ENCODE measurements at regions not wholly inside any gene's neighbourhood (a gene's known extent, or its start where the extent isn't known, plus 50 kb on each side); places are given as distances from the start of the nearest gene placed in this dataset.

GRCh38 chr10:4382811-4383210 lies 443.2 kb upstream of the AKR1E2 start:
- Mint-ChIP-seq H3K4me1 (ENCODE audit: unreplicated experiment) (peaks cover 36% of the 10 kb centered on the region), H3K4me3 (ENCODE audit: unreplicated experiment) (no peak overlapping the region), H3K36me3 (ENCODE audit: unreplicated experiment) (no peaks in the 10 kb centered on the region), H3K27me3 (ENCODE audit: unreplicated experiment) (no peaks in the 10 kb centered on the region), H3K9me3 (ENCODE audit: unreplicated experiment) (no peaks in the 10 kb centered on the region), H3K27ac (ENCODE audit: unreplicated experiment) (peak overlapping the region; percentile 29)
- no peak for TF ChIP-seq CTCF (IDR thresholded peaks at IDR 0.05)
- no peak for DNase-seq (ENCODE audit: extremely low spot score, unreplicated experiment)

GRCh38 chr10:4373612-4374011 lies 452.4 kb upstream of the AKR1E2 start:
- Mint-ChIP-seq H3K27me3 (ENCODE audit: unreplicated experiment) (no peaks in the 10 kb centered on the region), H3K27ac (ENCODE audit: unreplicated experiment) (peak overlapping the region; percentile 20), H3K4me1 (ENCODE audit: unreplicated experiment) (peaks cover 41% of the 10 kb centered on the region), H3K36me3 (ENCODE audit: unreplicated experiment) (peaks cover 3% of the 10 kb centered on the region), H3K9me3 (ENCODE audit: unreplicated experiment) (peaks cover 7% of the 10 kb centered on the region), H3K4me3 (ENCODE audit: unreplicated experiment) (no peak overlapping the region)
- no peak for TF ChIP-seq CTCF (IDR thresholded peaks at IDR 0.05)
- DNase-seq (ENCODE audit: extremely low spot score, unreplicated experiment) = no peak

GRCh38 chr10:4373098-4373497 lies 452.9 kb upstream of the AKR1E2 start:
- DNase-seq (ENCODE audit: extremely low spot score, unreplicated experiment) = no peak

GRCh38 chr10:4372601-4373000 lies 453.4 kb upstream of the AKR1E2 start:
- Mint-ChIP-seq H3K9me3 (ENCODE audit: unreplicated experiment) (peaks cover 10% of the 10 kb centered on the region), H3K36me3 (ENCODE audit: unreplicated experiment) (peaks cover 6% of the 10 kb centered on the region), H3K4me1 (ENCODE audit: unreplicated experiment) (peaks cover 41% of the 10 kb centered on the region), H3K27ac (ENCODE audit: unreplicated experiment) (peak overlapping the region; percentile 86), H3K27me3 (ENCODE audit: unreplicated experiment) (no peaks in the 10 kb centered on the region), H3K4me3 (ENCODE audit: unreplicated experiment) (peak overlapping the region; percentile 0)
- TF ChIP-seq CTCF (IDR thresholded peaks at IDR 0.05) = no peak
- DNase-seq (ENCODE audit: extremely low spot score, unreplicated experiment) = no peak

More at GRCh38 chr10:4373098-4373497, 452.9 kb upstream of the AKR1E2 start:
- Mint-ChIP-seq H3K27me3 (ENCODE audit: unreplicated experiment) (no peaks in the 10 kb centered on the region), H3K4me1 (ENCODE audit: unreplicated experiment) (peaks cover 41% of the 10 kb centered on the region), H3K27ac (ENCODE audit: unreplicated experiment) (peak overlapping the region; percentile 86), H3K36me3 (ENCODE audit: unreplicated experiment) (peaks cover 6% of the 10 kb centered on the region), H3K9me3 (ENCODE audit: unreplicated experiment) (peaks cover 10% of the 10 kb centered on the region), H3K4me3 (ENCODE audit: unreplicated experiment) (no peak overlapping the region)
- TF ChIP-seq CTCF (IDR thresholded peaks at IDR 0.05) = no peak

- Mint-ChIP-seq H3K27me3 (ENCODE audit: unreplicated experiment) (no peaks in the 10 kb centered on the region), H3K4me3 (ENCODE audit: unreplicated experiment) (no peak overlapping the region), H3K36me3 (ENCODE audit: unreplicated experiment) (peaks cover 6% of the 10 kb centered on the region), H3K27ac (ENCODE audit: unreplicated experiment) (peak overlapping the region; percentile 86), H3K4me1 (ENCODE audit: unreplicated experiment) (peaks cover 41% of the 10 kb centered on the region), H3K9me3 (ENCODE audit: unreplicated experiment) (peaks cover 10% of the 10 kb centered on the region)
- TF ChIP-seq CTCF (IDR thresholded peaks at IDR 0.05) = no peak
- no peak for DNase-seq (ENCODE audit: extremely low spot score, unreplicated experiment)
These were observed 454.2 kb upstream of the AKR1E2 start for GRCh38 chr10:4371691-4372295.

Data from osteocyte (in vitro differentiated cells).